A673 (cell line): ENCODE measurements at regions not wholly inside any gene's neighbourhood (a gene's known extent, or its start where the extent isn't known, plus 50 kb on each side); places are given as distances from the start of the nearest gene placed in this dataset.

Source experiments
- BruUV-seq: library from RNA; stranded (reverse); fragments of 400-500 nt; replicated peaks from 2 replicates; lab custom pipeline; 2021; lab: Mats Ljungman, UMichigan
- CTCF ChIA-PET: fragments of 300-600 bp; sonication (Branson Sonifier 250); formaldehyde crosslinking; loops from one replicate; lab custom pipeline; 2022; ENCODE audit warnings: antibody characterized with exemption; lab: Charles Lee
- POLR2A ChIA-PET: fragments of 300-600 bp; sonication (Branson Sonifier 250); formaldehyde crosslinking; loops from one replicate; lab custom pipeline; 2022; ENCODE audit warnings: antibody characterized with exemption; ENCODE audit not compliant: low non-redundant PET; lab: Charles Lee
- DNase-seq: peaks from one replicate; pipeline ENCODE4 v3.0.0-alpha.2; 2015; ENCODE audit warnings: low spot score
- H3K27ac ChIP-seq: fragments of 200-600 bp; sonication (generic); 2 replicates; pipeline ENCODE4 v1.5.1; 2016; ENCODE audit warnings: mixed run types, low read depth, mild to moderate bottlenecking, mixed read lengths, antibody characterized with exemption, low read length; ENCODE audit not compliant: poor library complexity, severe bottlenecking
- H3K27me3 ChIP-seq: fragments of 200-600 bp; sonication (generic); replicated peaks from 2 replicates; pipeline ENCODE4 v1.6.1; 2017; ENCODE audit warnings: mixed run types, low read depth, mild to moderate bottlenecking, mixed read lengths, antibody characterized with exemption, low read length; ENCODE audit not compliant: insufficient read depth, poor library complexity
- H3K36me3 ChIP-seq: fragments of 200-600 bp; sonication (generic); 2 replicates; pipeline ENCODE4 v1.6.1; 2016; ENCODE audit warnings: mixed run types, mild to moderate bottlenecking, mixed read lengths, antibody characterized with exemption, low read length; ENCODE audit not compliant: insufficient read depth, poor library complexity, severe bottlenecking
- H3K4me1 ChIP-seq: fragments of 200-600 bp; sonication (generic); 2 replicates; pipeline ENCODE4 v1.6.1; 2017; ENCODE audit warnings: mixed run types, mild to moderate bottlenecking, mixed read lengths, antibody characterized with exemption, low read length; ENCODE audit not compliant: insufficient read depth, poor library complexity, severe bottlenecking
- H3K4me3 ChIP-seq: fragments of 200-600 bp; sonication (generic); 2 replicates; pipeline ENCODE4 v1.5.1; 2016; ENCODE audit warnings: low read depth, mixed run types, mild to moderate bottlenecking, mixed read lengths, low read length; ENCODE audit not compliant: poor library complexity, severe bottlenecking
- H3K9me3 ChIP-seq: fragments of 200-600 bp; sonication (generic); 2 replicates; pipeline ENCODE4 v1.6.1; 2016; ENCODE audit warnings: mixed run types, low read depth, mild to moderate bottlenecking, mixed read lengths, antibody characterized with exemption, low read length; ENCODE audit not compliant: poor library complexity, severe bottlenecking
- CTCF ChIP-seq: fragments of 300-800, 200-600 bp; sonication (generic); conservative IDR thresholded peaks from 2 replicates; pipeline ENCODE4 v1.5.1; 2017; ENCODE audit warnings: low read depth, mild to moderate bottlenecking, antibody characterized with exemption, low read length, moderate library complexity, mixed read lengths
- EZH2 ChIP-seq: fragments of 200-600 bp; sonication (generic); IDR thresholded peaks from 2 replicates; pipeline ENCODE4 v1.6.1; 2017; ENCODE audit warnings: borderline replicate concordance, low read depth, mild to moderate bottlenecking, mixed read lengths, antibody characterized with exemption, low read length; ENCODE audit not compliant: poor library complexity, severe bottlenecking
- intact Hi-C: fragments of 100-400 bp; cut with micrococcal nuclease; formaldehyde crosslinking; loops from one replicate; pipeline ENCODE4 v1.10.0; 2022; ENCODE audit not compliant: unreplicated experiment

GRCh38 chr11:8337130-8337795, 73.6 kb upstream of the LMO1 start:
- no TSS peak for BruUV-seq
- H3K4me1 ChIP-seq: no peaks in the 10 kb centered on the region
- H3K27ac ChIP-seq: no peak overlapping the region
- ChIA-PET CTCF (interaction anchor here (0.5 to 0.6 kb wide), 2 partner anchors 8 to 40 kb away, joined by 3 read pairs; no protein-coding TSS in a partner anchor), POLR2A (no interaction called here)
- peaks cover 51% of the 10 kb centered on the region for H3K27me3 ChIP-seq
- no peaks in the 10 kb centered on the region for H3K9me3 ChIP-seq
- intact Hi-C loops: no loop called here
- TF ChIP-seq EZH2 (no peak), CTCF (no peak)
- no peaks in the 10 kb centered on the region for H3K36me3 ChIP-seq
- no peak for DNase-seq
- H3K4me3 ChIP-seq: no peak overlapping the region

GRCh38 chr11:8336356-8337129, 72.9 kb upstream of the LMO1 start:
- ChIA-PET CTCF (interaction anchor here (0.5 kb wide), 1 partner anchor 7 kb away, joined by 3 read pairs; no protein-coding TSS in a partner anchor), POLR2A (no interaction called here)
- no peaks in the 10 kb centered on the region for H3K9me3 ChIP-seq
- TF ChIP-seq EZH2 (no peak), CTCF (no peak)
- intact Hi-C loops: no loop called here
- H3K36me3 ChIP-seq: no peaks in the 10 kb centered on the region
- H3K27ac ChIP-seq: no peak overlapping the region
- DNase-seq: no peak
- no peaks in the 10 kb centered on the region for H3K4me1 ChIP-seq
- no peak overlapping the region for H3K4me3 ChIP-seq
- BruUV-seq: no TSS peak
- peaks cover 51% of the 10 kb centered on the region for H3K27me3 ChIP-seq

DNA sequence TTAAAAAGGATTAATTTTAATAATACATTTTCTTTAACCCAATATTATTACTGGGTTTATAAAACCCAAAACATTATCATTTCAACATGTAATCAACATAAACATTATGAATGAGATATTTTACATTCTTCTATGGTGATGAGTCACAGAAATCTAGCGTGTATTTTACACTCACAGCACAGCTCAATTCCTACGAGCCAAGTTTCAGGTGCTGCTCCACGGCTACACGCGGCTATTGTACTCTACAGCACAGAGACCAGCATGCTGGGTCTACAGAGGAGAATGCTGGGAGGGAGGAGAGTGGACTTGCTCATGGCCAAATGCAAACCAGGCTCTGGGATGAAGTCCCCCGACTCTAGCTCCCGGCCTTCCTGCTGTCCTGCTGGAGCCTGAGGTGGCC, 72.0 kb upstream of the LMO1 start:
- no peak for TF ChIP-seq CTCF
- TF ChIP-seq EZH2: no peak
- CTCF ChIA-PET: no interaction called here
- peaks cover under 1% of the 10 kb centered on the region for H3K4me1 ChIP-seq
- no peaks in the 10 kb centered on the region for H3K36me3 ChIP-seq
- H3K4me3 ChIP-seq: no peak overlapping the region
- H3K27ac ChIP-seq: no peak overlapping the region
- POLR2A ChIA-PET: no interaction called here
- no TSS peak for BruUV-seq
- DNase-seq: no peak
- H3K9me3 ChIP-seq: no peaks in the 10 kb centered on the region
- peaks cover 55% of the 10 kb centered on the region for H3K27me3 ChIP-seq
- intact Hi-C loops: no loop called here
